Naive thymus-derived CD8-positive, alpha-beta T cell (primary cell): ENCODE measurements at regions not wholly inside any gene's neighbourhood (a gene's known extent, or its start where the extent isn't known, plus 50 kb on each side); places are given as distances from the start of the nearest gene placed in this dataset.

Experiments
- ATAC-seq, 2 donors: fragments of 150-1000 bp; cut with Tn5 transposase in 1 of 2; sonication (Bioruptor Pico), chemical (Tn5 transposase) in 1 of 2; 1 replicate in 1 of 2; 2 replicates in 1 of 2; pipeline ENCODE4 v1.10.0; 2021; ENCODE audit warnings: mild to moderate bottlenecking in 2 of 2, moderate library complexity in 2 of 2
- POLR2A ChIA-PET: fragments of 350-600 bp; sonication (Branson Sonifier 250); formaldehyde crosslinking; loops from one replicate; lab custom pipeline; 2021; ENCODE audit warnings: antibody characterized with exemption; lab: Charles Lee
- DNase-seq, 10 donors: peaks; one replicate each; pipeline versions ENCODE4 v3.0.0 to v3.0.0-alpha.2; 2020 to 2022
- H3K27ac Mint-ChIP-seq, 10 donors: one replicate each; pipeline ENCODE4 v1.8.0; 2020 to 2022; ENCODE audit warnings: mild to moderate bottlenecking in 10 of 10, mixed read lengths in 10 of 10, moderate library complexity in 4 of 10, inconsistent platforms in 1 of 10
- H3K27me3 Mint-ChIP-seq, 5 donors: one replicate each; pipeline ENCODE4 v1.8.0; 2021 to 2022; ENCODE audit warnings: mixed read lengths in 5 of 5
- H3K36me3 Mint-ChIP-seq, 3 donors: one replicate each; pipeline ENCODE4 v1.8.0; 2020 to 2022; ENCODE audit warnings: mixed read lengths in 3 of 3, mild to moderate bottlenecking in 2 of 3, inconsistent platforms in 1 of 3
- H3K4me1 Mint-ChIP-seq, 4 donors: one replicate each; pipeline ENCODE4 v1.8.0; 2021 to 2022; ENCODE audit warnings: mixed read lengths in 4 of 4
- H3K4me3 Mint-ChIP-seq, 10 donors: one replicate each; pipeline ENCODE4 v1.8.0; 2020 to 2022; ENCODE audit warnings: mild to moderate bottlenecking in 10 of 10, mixed read lengths in 10 of 10, moderate library complexity in 6 of 10, inconsistent platforms in 1 of 10
- H3K9me3 Mint-ChIP-seq, 9 donors: one replicate each; pipeline ENCODE4 v1.8.0; 2020 to 2022; ENCODE audit warnings: mixed read lengths in 9 of 9, mild to moderate bottlenecking in 3 of 9, inconsistent platforms in 1 of 9, moderate library complexity in 1 of 9

DNA sequence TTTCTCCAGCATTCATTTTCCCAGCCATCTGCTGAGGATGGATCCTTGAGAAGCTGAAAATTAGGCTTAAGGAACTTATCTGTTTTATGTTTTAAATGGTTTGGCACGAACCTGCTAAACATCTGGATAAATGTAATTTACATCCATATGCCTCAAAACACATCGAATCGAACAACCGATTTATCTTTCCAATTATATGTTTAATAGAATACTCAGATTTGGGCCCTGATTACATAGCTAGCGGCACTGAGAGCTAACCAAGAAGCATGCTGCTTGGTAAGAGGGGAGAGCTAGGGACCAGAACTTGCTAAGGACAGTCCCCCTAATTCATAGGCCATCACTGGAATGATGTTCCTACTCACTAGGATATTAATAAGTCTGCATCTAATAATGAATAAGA, 144.4 kb downstream of the BUB3 start:
- no peaks in the 10 kb centered on the region for H3K4me1 Mint-ChIP-seq
- H3K4me3 Mint-ChIP-seq, result no peak overlapping the region
- POLR2A ChIA-PET, result no interaction called here
- peaks cover 0 to 8% (median 0%) of the 10 kb centered on the region in 9 donors for H3K9me3 Mint-ChIP-seq
- no peak for DNase-seq
- H3K27me3 Mint-ChIP-seq, result peaks cover 0 to 3% (median 0%) of the 10 kb centered on the region in 5 donors
- no peak for ATAC-seq
- H3K27ac Mint-ChIP-seq, result peak overlapping the region in 1 of 10 donors; percentile 57
- H3K36me3 Mint-ChIP-seq, result peaks cover 0 to 7% (median 6%) of the 10 kb centered on the region in 3 donors

DNA sequence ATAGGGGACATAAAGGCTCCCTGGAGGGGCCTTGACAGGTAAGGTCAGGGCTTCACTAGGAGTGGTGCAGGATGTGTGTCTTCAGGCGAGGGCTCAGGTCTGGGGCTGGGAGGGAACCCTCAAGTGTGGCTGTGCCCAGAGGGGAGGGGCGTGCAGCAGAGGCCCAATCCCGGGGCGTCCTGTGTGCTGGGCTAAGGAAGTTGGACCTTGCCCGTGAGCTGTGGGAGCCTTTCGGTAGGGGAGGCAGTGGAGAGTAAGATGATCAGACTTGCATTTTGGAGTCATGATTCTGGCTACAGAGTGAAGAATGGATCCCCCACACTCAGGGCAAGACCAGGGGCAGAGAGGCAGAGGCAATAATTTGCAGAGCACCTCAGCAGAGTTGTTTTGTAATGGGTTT, 145.4 kb downstream of the BUB3 start:
- Mint-ChIP-seq H3K36me3 (peaks cover 0 to 7% (median 5%) of the 10 kb centered on the region in 3 donors), H3K4me1 (no peaks in the 10 kb centered on the region), H3K27ac (no peak overlapping the region), H3K4me3 (no peak overlapping the region), H3K27me3 (peaks cover 0 to 3% (median 0%) of the 10 kb centered on the region in 5 donors), H3K9me3 (peaks cover 0 to 8% (median 0%) of the 10 kb centered on the region in 9 donors)
- ATAC-seq (no peak), DNase-seq (no peak)
- POLR2A ChIA-PET, result no interaction called here

GRCh38 chr10:123301077-123301857, 147.1 kb downstream of the BUB3 start:
- peaks cover 0 to 7% (median 3%) of the 10 kb centered on the region in 3 donors for H3K36me3 Mint-ChIP-seq
- H3K4me3 Mint-ChIP-seq, result no peak overlapping the region
- ATAC-seq, result no peak
- H3K9me3 Mint-ChIP-seq, result peaks cover 0 to 8% (median 0%) of the 10 kb centered on the region in 9 donors
- peaks cover 0 to 3% (median 0%) of the 10 kb centered on the region in 5 donors for H3K27me3 Mint-ChIP-seq
- POLR2A ChIA-PET, result no interaction called here
- DNase-seq, result no peak
- no peak overlapping the region for H3K27ac Mint-ChIP-seq
- no peaks in the 10 kb centered on the region for H3K4me1 Mint-ChIP-seq

- Mint-ChIP-seq H3K4me3 (no peak overlapping the region), H3K36me3 (peaks cover 0 to 7% (median 3%) of the 10 kb centered on the region in 3 donors), H3K4me1 (no peaks in the 10 kb centered on the region), H3K27me3 (peaks cover 0 to 3% (median 0%) of the 10 kb centered on the region in 5 donors), H3K9me3 (peaks cover 0 to 8% (median 0%) of the 10 kb centered on the region in 9 donors), H3K27ac (no peak overlapping the region)
- POLR2A ChIA-PET, result no interaction called here
- DNase-seq (no peak), ATAC-seq (no peak)
Measured at GRCh38 chr10:123303581-123304337, 149.6 kb downstream of the BUB3 start.

DNA sequence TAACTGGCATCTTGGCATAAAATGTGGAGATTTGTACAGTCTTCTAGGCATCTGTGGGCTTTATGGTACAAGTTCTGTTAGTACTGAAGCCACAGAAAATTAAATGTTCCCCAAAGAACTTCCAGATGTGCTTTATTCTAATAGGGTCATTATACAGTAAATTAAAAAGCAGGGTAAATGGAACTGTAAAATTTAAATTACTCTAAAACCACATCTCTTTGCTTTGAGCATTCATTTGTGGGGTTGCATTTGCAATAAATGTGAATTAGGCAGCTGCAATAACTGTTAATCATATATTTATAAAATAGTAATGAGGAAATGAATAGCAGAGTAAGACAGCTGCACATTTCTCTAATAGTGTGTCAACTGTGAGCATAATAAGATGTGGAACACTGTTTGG, 151.5 kb downstream of the BUB3 start:
- ATAC-seq, result no peak
- H3K4me3 Mint-ChIP-seq, result no peak overlapping the region
- H3K36me3 Mint-ChIP-seq, result peaks cover 0 to 7% (median 0%) of the 10 kb centered on the region in 3 donors
- POLR2A ChIA-PET, result no interaction called here
- peaks cover 0 to 6% (median 0%) of the 10 kb centered on the region in 9 donors for H3K9me3 Mint-ChIP-seq
- no peak overlapping the region for H3K27ac Mint-ChIP-seq
- no peaks in the 10 kb centered on the region for H3K4me1 Mint-ChIP-seq
- DNase-seq, result no peak
- H3K27me3 Mint-ChIP-seq, result peaks cover 0 to 1% (median 0%) of the 10 kb centered on the region in 5 donors

GRCh38 chr10:123306290-123306689, 152.1 kb downstream of the BUB3 start:
- no peak for DNase-seq
- no peak for ATAC-seq
- no peak overlapping the region for H3K27ac Mint-ChIP-seq

GRCh38 chr10:123309731-123310130, 155.5 kb downstream of the BUB3 start:
- Mint-ChIP-seq H3K4me1 (no peaks in the 10 kb centered on the region), H3K4me3 (no peak overlapping the region), H3K27ac (peak overlapping the region in 1 of 10 donors; percentile 47), H3K9me3 (no peaks in the 10 kb centered on the region), H3K27me3 (peaks cover 0 to 1% (median 0%) of the 10 kb centered on the region in 5 donors), H3K36me3 (no peaks in the 10 kb centered on the region)
- DNase-seq (no peak), ATAC-seq (no peak)
- POLR2A ChIA-PET, result no interaction called here

More at GRCh38 chr10:123306290-123306689, 152.1 kb downstream of the BUB3 start:
- Mint-ChIP-seq H3K9me3 (peaks cover 0 to 6% (median 0%) of the 10 kb centered on the region in 9 donors), H3K4me3 (no peak overlapping the region), H3K27me3 (peaks cover 0 to 1% (median 0%) of the 10 kb centered on the region in 5 donors), H3K4me1 (no peaks in the 10 kb centered on the region), H3K36me3 (peaks cover 0 to 7% (median 0%) of the 10 kb centered on the region in 3 donors)
- POLR2A ChIA-PET, result no interaction called here

- no peaks in the 10 kb centered on the region for H3K4me1 Mint-ChIP-seq
- POLR2A ChIA-PET, result no interaction called here
- no peaks in the 10 kb centered on the region for H3K36me3 Mint-ChIP-seq
- H3K9me3 Mint-ChIP-seq, result no peaks in the 10 kb centered on the region
- no peak for ATAC-seq
- no peak overlapping the region for H3K4me3 Mint-ChIP-seq
- H3K27me3 Mint-ChIP-seq, result no peaks in the 10 kb centered on the region
- no peak overlapping the region for H3K27ac Mint-ChIP-seq
- no peak for DNase-seq
Measured at GRCh38 chr10:123316776-123317175, 162.6 kb downstream of the BUB3 start.

DNA sequence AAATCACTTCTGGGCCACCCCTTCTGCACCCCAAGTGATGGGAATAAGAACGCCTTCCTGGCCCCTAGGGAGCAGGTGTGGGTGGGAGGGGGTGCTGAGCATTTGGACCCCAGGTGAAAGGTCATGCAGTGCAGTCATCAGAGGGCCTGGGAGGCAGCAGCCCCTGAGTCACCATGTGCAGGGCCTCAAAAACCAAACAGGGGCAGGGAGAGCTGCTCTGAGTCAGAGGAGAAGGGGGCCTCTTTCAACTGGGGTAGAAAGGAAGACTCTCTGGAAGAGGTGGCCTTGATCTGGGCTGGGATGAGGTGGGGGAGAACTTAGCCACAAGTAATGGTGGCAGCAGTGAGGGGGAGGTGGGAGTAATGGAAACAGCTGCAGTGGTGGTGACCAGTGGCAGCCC, 164.3 kb downstream of the BUB3 start:
- ATAC-seq (no peak), DNase-seq (no peak)
- peaks cover 0 to 2% (median 0%) of the 10 kb centered on the region in 3 donors for H3K36me3 Mint-ChIP-seq
- H3K4me3 Mint-ChIP-seq, result no peak overlapping the region
- POLR2A ChIA-PET, result no interaction called here
- peaks cover 0 to 1% (median 0%) of the 10 kb centered on the region in 5 donors for H3K27me3 Mint-ChIP-seq
- H3K4me1 Mint-ChIP-seq, result no peaks in the 10 kb centered on the region
- H3K9me3 Mint-ChIP-seq, result no peaks in the 10 kb centered on the region
- H3K27ac Mint-ChIP-seq, result peak overlapping the region in 1 of 10 donors; percentile 16

GRCh38 chr10:123320091-123320490, 165.9 kb downstream of the BUB3 start:
- POLR2A ChIA-PET, result no interaction called here
- no peak for DNase-seq
- Mint-ChIP-seq H3K4me1 (no peaks in the 10 kb centered on the region), H3K36me3 (peaks cover 0 to 6% (median 2%) of the 10 kb centered on the region in 3 donors), H3K27me3 (peaks cover 0 to 3% (median 0%) of the 10 kb centered on the region in 5 donors), H3K4me3 (no peak overlapping the region), H3K9me3 (peaks cover 0 to 4% (median 0%) of the 10 kb centered on the region in 9 donors), H3K27ac (peak overlapping the region in 1 of 10 donors; percentile 68)
- no peak for ATAC-seq

DNA sequence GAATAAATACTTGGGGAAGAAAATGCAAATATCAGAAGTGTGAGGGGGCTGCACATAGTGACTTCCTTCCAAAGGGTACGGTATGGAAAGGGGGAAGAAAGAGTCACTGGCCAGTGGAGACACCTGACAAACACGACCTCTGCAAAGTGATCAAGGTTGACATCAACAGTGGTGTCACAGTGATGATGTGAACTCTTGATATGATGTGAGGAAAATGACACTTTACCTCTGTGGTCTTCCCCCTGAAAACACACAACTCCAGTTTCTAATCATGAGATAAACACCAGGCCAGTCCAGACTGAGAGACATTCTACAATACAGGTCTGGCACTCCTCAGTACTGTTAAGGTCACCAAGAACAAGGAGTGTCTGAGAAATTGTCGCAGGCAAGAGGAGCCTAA, 169.7 kb downstream of the BUB3 start:
- ATAC-seq (no peak), DNase-seq (no peak)
- Mint-ChIP-seq H3K27me3 (peaks cover 3 to 10% (median 5%) of the 10 kb centered on the region in 5 donors), H3K36me3 (peaks cover 5 to 30% (median 27%) of the 10 kb centered on the region in 3 donors), H3K27ac (no peak overlapping the region), H3K9me3 (peaks cover 0 to 24% (median 13%) of the 10 kb centered on the region in 9 donors), H3K4me1 (peaks cover 0 to 4% (median 0%) of the 10 kb centered on the region in 4 donors), H3K4me3 (no peak overlapping the region)
- POLR2A ChIA-PET, result no interaction called here

DNA sequence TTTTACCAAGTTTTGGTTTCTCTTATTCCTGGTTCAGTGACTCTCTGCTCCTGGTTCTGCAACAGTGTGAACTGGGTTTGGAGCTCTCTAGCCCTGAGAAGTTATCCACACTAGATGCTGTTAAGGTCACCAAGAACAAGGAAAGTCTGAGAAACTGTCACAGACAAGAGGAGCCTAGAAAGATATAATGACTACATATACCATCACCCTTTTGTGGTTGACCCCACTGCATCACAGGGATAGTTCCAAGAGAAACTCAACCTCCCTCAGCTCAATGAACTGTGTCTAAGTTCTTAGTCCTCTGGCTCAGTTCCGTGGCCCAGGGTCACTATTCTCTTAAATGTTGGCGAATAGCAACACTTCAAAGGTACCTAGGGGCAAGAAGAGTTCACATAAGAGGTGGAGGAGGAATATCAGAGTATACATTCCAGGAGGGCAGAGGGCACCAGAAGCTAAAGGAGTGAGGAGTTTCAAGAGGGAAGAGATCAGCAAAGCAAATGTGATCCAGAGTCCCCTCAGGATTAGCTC, 171.5 kb downstream of the BUB3 start:
- DNase-seq (no peak), ATAC-seq (no peak)
- Mint-ChIP-seq H3K9me3 (peaks cover 0 to 24% (median 13%) of the 10 kb centered on the region in 9 donors), H3K4me1 (peaks cover 0 to 4% (median 0%) of the 10 kb centered on the region in 4 donors), H3K4me3 (no peak overlapping the region), H3K27ac (no peak overlapping the region), H3K27me3 (peaks cover 3 to 14% (median 6%) of the 10 kb centered on the region in 5 donors), H3K36me3 (peaks cover 5 to 30% (median 27%) of the 10 kb centered on the region in 3 donors)
- POLR2A ChIA-PET, result interaction anchor here (0.6 kb wide), 1 partner anchor 274 kb away, joined by 4 read pairs; no protein-coding TSS in a partner anchor
